NCI-H1105 (cell line): ENCODE measurements at regions not wholly inside any gene's neighbourhood (a gene's known extent, or its start where the extent isn't known, plus 50 kb on each side); places are given as distances from the start of the nearest gene placed in this dataset.
"Not testable (repeated sequence)": the region's sequence is repeated elsewhere in the genome, so short reads cannot be mapped to it uniquely, and the experiment has no call there.

ENCODE experiments used
- DNase-seq: peaks from one replicate; lab custom pipeline; 2025; lab: John Stamatoyannopoulos, UW

GRCh38 chr21:17045214-17045853 lies 467.5 kb upstream of the CXADR start:
- DNase-seq: peak; percentile 3

GRCh38 chr21:17048974-17049373 lies 463.9 kb upstream of the CXADR start:
- no peak for DNase-seq

- no peak for DNase-seq
Observed at GRCh38 chr21:17050156-17050555, 462.7 kb upstream of the CXADR start.

- DNase-seq: no peak
Observed at GRCh38 chr21:17050646-17051045, 462.2 kb upstream of the CXADR start.

GRCh38 chr21:17051054-17051453 lies 461.8 kb upstream of the CXADR start:
- DNase-seq: no peak

GRCh38 chr21:17053321-17053720 lies 459.5 kb upstream of the CXADR start:
- DNase-seq: no peak

- DNase-seq: no peak
Observed at GRCh38 chr21:17059936-17060335, 452.9 kb upstream of the CXADR start.

- no peak for DNase-seq
Observed at GRCh38 chr21:17066006-17066405, 446.8 kb upstream of the CXADR start.

GRCh38 chr21:17071093-17071492 lies 441.8 kb upstream of the CXADR start:
- DNase-seq: no peak

GRCh38 chr21:17081193-17081592 lies 431.6 kb upstream of the CXADR start:
- no peak for DNase-seq

- DNase-seq: no peak
Observed at GRCh38 chr21:17082843-17083483, 429.9 kb upstream of the CXADR start.

- no peak for DNase-seq
Observed at GRCh38 chr21:17085707-17086106, 427.1 kb upstream of the CXADR start.

- DNase-seq: no peak
Observed at GRCh38 chr21:17088500-17088899, 424.3 kb upstream of the CXADR start.

GRCh38 chr21:17089091-17089491 lies 423.8 kb upstream of the CXADR start:
- peak; percentile 64 for DNase-seq

- no peak for DNase-seq
Observed at GRCh38 chr21:17101696-17102095, 411.1 kb upstream of the CXADR start.

- DNase-seq: no peak
Observed at GRCh38 chr21:17105932-17106331, 406.9 kb upstream of the CXADR start.

GRCh38 chr21:17114045-17114444 lies 398.8 kb upstream of the CXADR start:
- no peak for DNase-seq

GRCh38 chr21:17118638-17119384 lies 394.0 kb upstream of the CXADR start:
- DNase-seq: no peak

- DNase-seq: no peak
Observed at GRCh38 chr21:17119466-17120297, 393.2 kb upstream of the CXADR start.

- DNase-seq: not testable (repeated sequence)
Observed at GRCh38 chr21:17127395-17127794, 385.4 kb upstream of the CXADR start.

GRCh38 chr21:17128132-17128531 lies 384.7 kb upstream of the CXADR start:
- no peak for DNase-seq

- not testable (repeated sequence) for DNase-seq
Observed at GRCh38 chr21:17139159-17139558, 373.7 kb upstream of the CXADR start.
